GM18873 (cell line): ENCODE measurements at regions not wholly inside any gene's neighbourhood (a gene's known extent, or its start where the extent isn't known, plus 50 kb on each side); places are given as distances from the start of the nearest gene placed in this dataset.
"Not testable (repeated sequence)": the region's sequence is repeated elsewhere in the genome, so short reads cannot be mapped to it uniquely, and the experiment has no call there.

Experiments
- ATAC-seq: cut with Tn5 transposase; IDR thresholded peaks from one replicate; pipeline ENCODE4 v1.9.1; 2021; ENCODE audit warnings: mild to moderate bottlenecking, moderate library complexity, moderate number of reproducible peaks; ENCODE audit not compliant: unreplicated experiment, low FRiP score

DNA sequence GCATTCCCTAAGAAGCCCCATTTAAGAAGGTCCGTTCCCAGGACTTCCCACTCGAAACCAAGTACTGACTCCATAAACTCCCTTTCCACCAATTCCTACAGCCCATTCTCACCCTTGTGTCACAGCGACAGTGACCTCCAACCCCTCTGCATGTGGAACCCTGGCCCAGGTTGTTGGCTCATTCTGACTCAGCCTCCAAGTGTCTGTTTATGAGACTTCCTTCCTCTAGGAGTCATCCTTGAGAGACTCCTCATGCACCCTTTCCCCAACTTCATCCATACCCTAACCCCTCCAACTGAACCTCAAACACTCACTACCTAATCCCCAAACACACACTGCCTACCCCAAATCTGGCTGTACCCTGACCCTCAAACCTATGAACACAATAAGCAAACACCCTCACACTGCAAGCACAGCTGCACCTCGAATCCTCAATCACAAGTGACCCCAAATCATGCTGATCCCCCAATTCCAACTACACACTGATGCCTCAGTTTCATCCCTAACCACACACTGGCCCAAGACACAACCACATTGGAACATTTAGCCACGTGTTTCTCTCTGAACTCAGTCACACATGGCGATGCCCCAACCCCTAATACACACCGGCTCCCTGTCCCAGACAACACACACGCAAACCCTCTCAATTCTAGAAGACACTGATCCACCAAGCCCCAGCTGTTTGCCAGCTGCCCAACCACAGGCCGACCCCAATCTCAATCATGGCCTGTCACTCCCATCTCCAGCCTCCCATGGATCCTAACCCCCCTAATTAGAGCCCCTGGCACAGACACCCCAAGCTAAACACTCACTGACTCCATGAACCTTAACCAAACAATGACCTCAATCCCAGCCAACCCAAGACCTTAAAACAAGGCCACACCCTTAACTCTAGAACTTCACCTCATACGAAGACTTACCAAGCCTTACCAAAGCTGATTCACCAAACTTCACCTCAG lies 219.6 kb downstream of the CYP26B1 start:
- no peak for ATAC-seq

DNA sequence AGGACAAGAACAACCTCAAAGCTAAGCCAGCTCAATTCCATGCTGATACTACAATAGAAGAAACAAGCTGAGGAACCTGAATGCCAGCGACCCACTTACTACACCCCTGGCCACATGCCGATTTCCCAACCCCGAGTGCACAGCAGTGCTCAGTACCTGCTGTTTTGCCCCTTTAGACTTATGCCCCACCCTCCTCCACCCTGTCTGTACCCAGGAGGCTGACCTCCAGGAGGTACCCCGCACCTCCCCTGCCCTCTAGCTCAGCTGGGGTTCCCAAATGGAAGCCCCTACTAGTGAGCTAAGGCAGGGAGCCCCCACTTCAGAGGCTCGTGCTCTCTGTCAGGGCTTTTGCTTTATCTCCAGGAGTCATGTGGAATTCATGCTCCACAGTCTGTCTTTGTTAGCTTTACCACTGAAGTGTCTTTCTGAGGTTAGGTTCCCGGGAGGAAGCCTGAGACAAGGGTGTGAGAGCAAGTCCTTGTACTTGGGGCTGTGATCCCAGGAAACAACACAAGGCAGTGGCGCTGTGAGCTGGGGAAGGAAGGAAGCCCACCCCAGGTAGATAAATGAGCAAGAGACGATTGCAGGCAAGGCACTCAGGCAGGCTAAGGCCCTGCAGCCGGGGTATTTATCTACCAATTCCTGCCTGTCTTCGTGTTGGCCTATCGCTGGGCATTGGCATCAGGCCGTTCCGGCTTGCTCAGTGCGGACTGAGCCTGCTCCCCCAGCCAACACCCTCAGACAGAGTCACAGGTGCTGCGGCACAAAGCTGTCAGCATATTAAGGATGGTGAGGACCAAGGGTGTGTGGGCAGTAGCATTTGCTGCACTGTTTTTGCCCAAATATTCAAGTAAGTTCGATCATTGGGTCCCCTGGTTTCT lies 220.5 kb downstream of the CYP26B1 start:
- no peak for ATAC-seq

DNA sequence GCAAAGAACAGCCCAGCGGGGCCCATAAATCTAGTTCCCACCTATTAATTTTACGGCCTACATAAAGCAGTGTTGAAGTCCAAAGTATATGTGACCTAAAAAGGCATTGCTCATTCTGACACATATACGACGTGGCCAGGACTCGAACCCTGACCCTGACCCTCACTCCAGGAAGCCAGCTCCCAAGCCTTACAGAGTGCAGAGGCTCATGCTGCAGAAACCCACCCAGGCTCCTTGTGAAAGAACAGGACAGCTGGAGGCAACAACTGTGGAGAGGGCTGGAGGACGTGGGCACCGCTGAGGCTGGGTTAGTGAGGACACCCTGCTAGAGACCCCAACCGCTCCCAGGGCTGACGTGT lies 221.6 kb downstream of the CYP26B1 start:
- no peak for ATAC-seq

DNA sequence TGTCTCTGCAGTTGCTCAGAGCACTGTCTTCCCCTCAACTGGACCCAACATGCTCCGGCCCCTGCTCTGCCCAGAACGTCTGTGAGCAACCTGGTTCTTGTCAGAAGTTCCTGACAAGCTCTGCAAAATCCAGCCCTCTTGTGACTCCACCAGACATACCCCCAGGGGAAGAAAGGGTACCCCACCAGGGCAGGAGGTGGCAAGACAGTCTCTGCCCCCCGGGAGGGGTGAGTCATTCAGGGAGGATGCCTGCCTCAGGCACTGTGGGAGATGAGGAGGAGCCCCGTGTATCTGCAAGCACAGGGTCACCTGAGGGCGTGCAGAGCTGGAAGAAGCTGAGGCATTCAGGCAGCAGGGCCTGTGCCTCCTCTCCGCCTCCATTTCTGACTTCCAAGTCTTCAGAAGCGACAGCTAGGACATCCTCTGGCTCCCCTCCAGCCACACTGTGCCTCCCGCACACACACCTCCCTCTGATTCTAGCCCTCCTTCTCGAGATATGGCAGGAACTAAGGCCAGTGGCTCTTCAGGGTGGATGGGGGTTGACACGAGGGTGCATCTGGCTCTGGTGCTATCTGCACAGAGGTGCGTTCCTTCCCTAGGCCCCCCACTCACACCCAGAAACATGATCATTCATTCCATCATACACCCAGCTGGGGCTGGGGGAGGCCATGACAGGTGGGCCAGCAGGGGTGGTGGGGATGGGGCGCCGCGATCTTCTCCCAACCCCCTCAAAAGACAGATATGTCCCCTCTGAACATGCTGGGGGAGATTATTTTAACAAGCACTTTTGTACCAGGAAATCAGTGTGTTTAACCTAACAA lies 222.2 kb downstream of the CYP26B1 start:
- ATAC-seq = no peak

DNA sequence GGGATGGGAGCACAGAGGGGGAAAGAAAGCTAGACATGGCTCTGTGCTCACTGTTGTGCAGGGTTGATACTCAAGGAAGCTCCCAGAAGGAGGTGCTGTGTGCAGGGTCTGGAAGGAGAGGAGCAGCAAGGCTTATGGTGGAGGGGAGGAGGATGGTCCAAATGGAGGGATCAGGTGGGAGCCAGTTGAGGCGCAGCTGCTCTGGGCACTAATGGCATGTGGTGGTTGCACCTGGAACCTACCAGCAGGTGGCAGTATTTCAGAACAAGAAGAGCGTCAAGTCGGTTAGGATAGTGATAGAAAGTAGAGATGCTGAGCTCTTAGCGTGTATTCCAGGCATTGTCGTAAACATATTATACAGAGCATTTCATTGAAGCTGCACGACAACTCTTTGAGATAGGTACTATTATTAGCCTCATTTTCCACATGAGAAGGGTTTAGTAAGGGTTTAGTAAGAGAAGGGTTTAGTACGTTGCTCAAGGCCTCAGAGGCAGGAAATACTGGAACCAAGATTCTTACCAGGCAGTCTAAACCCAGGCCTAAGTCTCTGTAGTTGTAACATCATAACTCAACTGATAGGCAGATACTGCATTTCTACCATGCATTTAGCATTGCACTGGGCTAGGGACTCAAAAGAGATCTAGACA lies 223.7 kb downstream of the CYP26B1 start:
- peak; percentile 69 for ATAC-seq

DNA sequence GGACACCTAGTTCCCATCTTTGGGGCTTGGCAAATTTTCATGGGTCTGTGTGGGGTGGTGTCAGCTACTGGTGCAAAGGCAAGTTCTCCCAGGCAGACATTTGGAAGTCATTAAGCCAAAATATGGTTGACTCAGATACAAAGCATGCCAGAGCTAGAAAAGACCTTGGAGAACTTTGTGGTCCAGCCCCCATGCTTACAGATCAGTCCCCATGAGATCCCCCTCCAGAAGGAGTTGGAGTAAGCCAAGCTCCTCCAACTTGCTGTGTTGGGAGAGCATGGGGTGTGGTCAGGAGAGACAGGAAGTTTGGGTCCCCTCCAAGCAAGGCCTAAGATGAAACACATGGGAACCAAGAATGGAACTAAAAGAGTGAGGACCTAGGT lies 224.5 kb downstream of the CYP26B1 start:
- ATAC-seq = no peak

GRCh38 chr2:71922499-71923142 lies 225.0 kb downstream of the CYP26B1 start:
- ATAC-seq = no peak

DNA sequence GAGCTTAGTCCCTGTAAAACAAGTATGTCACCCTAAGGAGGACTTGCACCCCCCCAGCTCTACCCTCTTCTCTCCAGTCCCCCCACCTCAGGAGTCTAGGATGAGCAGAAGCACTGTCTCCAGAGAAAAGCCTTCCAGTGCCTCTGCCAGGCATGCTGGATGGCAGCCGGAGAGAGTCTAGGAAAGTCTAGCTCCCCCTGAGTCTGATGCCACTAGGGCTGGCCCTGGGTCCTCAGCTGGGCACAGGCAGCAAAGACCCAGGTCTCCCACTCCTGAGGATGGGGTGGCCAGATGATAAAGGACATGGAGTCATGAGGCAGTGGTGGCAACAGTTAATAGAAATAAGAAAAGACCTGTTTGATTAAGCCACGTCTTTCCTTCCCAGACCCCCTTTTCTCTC lies 225.6 kb downstream of the CYP26B1 start:
- ATAC-seq = no peak

- not testable (repeated sequence) for ATAC-seq
Observed at GRCh38 chr2:71920819-71921218, 226.8 kb downstream of the CYP26B1 start.

GRCh38 chr2:71919708-71920107 lies 228.0 kb downstream of the CYP26B1 start:
- no peak for ATAC-seq

DNA sequence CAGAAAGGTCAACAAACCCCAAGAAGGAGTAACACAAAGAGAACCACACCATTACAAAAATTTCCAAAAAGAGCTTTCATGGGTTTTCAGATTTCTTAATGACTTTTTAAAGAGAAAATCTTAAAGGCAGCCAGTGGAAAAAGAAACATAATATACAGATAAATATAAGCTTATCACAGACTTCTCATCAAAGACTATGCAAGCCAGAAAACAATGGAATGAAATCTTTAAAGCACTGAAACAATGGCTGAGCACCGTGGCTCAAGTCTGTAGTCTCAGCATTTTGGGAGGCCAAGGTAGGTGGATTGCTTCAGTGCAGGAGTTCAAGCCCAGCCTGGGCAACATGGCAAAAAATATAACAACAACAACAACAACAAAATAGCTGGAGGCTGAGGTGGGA lies 237.4 kb downstream of the CYP26B1 start:
- no peak for ATAC-seq

DNA sequence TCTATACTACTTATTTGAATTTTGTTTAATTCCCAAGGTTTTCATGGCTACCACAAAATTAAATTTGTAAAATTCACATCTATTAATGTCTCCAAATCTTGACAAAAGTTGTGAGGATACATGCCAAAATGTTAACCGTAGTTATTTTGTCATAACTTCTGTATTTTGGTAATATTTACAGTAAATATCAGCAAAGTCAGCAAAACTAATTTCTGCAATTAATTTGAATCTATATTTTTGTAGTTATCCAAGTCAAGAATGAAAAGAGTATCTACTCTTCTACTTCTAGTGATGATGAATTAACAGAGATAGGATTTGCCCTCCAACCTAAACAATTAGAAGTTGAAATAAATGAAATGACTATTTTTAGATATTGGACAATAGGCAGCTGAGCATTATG lies 238.9 kb downstream of the CYP26B1 start:
- no peak for ATAC-seq

DNA sequence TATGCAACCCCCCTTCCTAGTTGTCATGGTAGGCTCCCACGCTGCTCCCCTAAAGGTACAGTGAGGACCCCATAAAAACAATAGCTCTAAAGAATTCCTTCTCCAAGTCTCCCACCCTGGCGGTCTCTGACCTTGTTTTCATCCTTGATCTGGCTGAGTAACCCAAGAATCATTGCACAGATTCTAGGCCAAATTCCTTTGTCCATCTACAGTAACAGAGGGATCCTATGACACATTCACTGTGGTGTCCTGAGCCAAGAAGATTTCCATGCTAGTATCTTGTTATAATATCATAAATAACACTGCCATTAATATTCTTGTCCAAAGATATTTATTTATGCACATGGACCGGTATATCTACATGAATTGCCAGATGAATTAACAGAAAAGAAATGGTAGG lies 240.2 kb downstream of the CYP26B1 start:
- no peak for ATAC-seq

DNA sequence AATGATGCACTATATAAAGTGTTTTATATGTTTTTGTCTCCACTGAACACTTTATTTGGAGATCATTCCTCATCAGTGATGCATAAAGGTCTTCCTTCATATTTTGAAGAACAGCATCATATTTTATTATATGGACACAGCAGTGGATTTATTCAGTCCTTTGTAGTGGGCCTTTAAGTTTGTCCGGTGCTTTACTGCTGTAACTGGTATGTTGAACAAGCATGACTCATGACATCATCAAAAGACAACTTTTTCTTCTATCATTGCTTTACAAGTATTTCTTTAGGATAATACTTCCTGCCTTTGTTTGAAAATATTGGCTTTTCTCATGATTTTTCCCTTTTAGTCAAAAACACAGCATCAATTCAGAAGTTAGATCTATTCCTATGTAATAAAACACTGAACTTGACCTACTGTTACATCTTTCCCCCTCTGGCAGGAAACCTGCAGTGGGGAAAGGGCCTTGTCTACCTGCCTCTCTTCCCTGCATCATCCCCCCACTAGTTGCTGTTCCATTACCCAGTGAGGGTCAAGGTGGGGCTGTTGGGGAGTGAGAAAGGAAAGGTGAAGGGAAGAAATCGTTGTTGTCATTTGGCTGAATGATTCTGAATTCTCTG lies 241.2 kb downstream of the CYP26B1 start:
- ATAC-seq = no peak

DNA sequence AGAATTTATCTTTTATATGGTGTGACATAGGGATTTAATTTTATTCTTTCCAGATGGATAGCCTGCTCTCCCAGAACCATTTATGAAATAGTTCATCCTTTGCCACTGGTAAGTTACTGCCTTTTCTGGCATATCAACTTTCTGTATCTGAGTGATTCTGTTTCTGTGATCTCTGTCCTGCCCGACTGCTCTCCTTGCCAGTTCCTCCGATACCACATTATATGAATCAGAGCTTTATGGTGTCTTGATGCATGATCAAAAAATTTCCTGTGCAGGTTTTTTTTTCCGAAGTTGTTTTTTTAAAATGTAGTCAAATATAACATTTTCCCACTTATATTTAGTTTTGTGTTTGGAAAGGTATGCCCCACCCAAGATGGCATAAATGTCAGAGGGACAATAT lies 242.5 kb downstream of the CYP26B1 start:
- no peak for ATAC-seq

DNA sequence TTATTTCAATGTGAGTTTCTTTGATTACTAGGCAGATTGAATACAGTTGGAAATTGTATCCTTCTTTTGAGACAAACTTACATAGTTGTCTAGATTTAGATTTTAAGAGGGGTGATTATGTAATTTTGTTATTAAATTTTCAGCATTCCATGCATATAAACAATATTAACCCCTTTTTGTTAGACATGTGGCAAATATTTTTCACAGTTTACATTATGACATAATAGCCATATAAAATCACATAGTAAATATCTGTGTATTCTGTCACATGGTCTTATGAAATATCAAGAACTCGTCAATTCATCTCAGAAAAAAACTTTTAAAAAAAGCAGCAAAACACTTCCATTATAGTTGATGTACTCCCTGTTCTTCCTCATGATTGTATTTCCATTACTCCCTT lies 243.8 kb downstream of the CYP26B1 start:
- no peak for ATAC-seq

- no peak for ATAC-seq
Observed at GRCh38 chr2:71901466-71901865, 246.2 kb downstream of the CYP26B1 start.

- ATAC-seq = no peak
Observed at GRCh38 chr2:71898851-71899681, 248.6 kb downstream of the CYP26B1 start.
